ENCODE measurements at regions not wholly inside any gene's neighbourhood (a gene's known extent, or its start where the extent isn't known, plus 50 kb on each side); places are given as distances from the start of the nearest gene placed in this dataset.
"Not testable (repeated sequence)": the region's sequence is repeated elsewhere in the genome, so short reads cannot be mapped to it uniquely, and the experiment has no call there.

- no peak for DNase-seq (ENCODE audit: extremely low read depth, low read depth)
Observed at GRCh38 chr4:12612876-12613275, 871.3 kb downstream of the RAB28 start.

DNA sequence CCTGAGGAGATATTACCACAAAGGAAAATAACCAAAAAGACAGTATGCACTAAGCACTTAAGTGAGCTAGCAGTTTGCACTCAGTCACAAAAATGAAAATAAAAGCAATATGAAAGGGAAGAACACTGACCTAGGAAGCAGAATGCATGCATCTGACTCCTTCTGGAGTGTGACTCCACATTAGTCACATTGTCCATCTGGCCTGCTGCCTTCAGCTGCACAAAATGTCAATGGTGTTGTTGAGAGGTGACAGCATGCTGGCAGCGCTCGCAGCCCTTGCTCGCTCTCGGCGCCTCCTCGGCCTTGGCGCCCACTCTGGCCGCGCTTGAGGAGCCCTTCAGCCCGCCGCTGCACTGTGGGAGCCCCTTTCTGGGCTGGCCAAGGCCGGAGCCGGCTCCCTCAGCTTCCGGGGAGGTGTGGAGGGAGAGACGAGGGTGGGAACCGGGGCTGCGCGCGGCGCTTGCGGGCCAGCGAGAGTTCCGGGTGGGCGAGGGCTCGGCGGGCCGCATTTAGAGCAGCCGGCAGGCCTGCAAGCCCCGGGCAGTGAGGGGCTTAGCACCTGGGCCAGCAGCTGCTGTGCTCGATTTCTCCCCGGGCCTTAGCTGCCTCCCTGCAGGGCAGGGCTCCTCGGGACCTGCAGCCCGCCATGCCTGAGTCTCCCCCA lies 874.8 kb downstream of the RAB28 start:
- DNase-seq (ENCODE audit: extremely low read depth, low read depth): not testable (repeated sequence)

- DNase-seq (ENCODE audit: extremely low read depth, low read depth): no peak
Observed at GRCh38 chr4:12595986-12596385, 888.2 kb downstream of the RAB28 start.

DNA sequence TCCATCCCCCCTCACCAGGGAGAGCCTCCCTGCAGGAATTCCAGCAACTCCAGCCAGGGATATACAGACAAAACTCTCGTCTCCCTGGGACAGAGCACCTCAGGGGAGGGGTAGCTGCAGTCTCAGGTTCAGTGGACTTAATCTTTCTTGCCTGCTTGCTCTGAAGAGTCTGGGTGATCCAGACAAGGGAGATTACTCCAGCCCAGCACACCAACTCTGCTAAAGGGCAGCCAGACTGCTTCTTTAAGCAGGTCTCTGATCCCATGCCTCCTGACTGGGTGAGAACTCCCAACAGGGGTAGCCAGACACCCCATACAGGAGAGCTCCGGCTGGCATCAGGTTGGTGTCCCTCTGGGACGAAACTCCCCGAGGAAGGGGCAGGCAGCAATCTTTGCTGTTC lies 888.7 kb downstream of the RAB28 start:
- no peak for DNase-seq (ENCODE audit: extremely low read depth, low read depth)

- DNase-seq (ENCODE audit: extremely low read depth, low read depth): no peak
Observed at GRCh38 chr4:12588582-12588981, 895.6 kb downstream of the RAB28 start.

DNA sequence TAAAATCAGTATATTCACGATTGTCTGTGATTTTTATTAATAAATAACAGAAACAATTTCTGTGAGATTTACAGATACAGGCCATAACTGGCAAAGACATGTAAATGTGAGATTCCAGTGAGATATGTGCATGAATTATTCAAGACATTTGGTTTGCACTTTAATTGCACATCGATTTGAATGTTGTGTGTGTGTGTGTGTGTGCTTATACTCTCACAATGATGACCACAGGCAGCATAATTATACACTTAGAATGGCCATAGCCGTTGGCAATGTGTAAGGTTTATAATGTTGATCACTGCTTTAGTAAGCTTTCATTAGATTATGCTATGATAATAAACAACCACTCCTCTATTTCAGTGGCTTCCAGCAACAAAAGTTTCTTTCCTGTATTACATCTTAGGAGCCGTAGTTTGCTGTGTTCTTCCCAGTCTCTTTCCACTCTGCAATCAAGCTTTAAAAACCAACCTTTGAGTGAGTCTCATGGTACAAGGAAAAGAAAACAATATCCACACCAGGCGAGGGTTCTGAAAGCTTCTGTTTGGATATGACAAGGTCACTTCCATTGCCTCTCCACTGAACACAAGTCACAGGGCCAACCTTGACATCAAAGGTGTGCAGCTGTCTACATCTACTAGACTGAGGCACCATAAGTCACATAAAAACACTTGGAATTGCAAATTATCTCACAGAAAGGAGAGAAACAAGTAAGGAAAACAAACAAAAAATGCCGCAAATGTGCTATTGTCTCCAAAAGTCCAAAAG lies 897.7 kb downstream of the RAB28 start:
- no peak for DNase-seq (ENCODE audit: extremely low read depth, low read depth)

DNA sequence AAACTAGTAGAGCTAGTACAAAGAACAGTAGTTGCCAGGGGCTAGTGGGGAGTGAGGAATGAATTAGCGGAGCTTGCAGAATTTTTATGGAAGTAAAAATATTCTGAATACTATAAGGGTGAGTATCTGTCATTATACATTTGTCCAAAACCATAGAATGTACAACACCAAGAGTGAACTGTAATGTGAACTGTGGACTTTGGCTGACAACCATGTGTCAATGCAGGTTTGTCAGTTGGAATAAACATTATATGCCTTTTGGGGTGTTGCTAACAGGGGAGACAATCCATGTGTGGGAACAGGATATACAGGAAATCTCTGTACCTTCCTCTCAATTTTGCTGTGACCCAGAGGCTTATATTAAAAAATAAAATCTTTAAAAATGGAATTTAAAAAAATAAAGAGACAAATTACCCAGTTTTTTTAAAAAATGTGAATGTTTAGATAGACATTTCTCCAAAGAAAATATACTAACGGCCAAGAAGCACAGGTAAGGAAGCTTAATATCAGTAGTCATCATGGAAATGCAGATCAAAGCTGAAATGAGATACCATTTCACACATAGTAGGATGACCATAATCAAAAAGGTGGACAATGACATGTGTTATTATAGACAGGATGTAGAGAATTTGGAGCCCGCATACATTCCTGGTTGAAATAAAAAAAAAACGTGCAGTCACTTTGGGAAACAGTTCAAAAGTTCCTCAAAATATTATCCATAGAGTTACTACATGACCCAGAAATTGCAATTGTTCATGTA lies 899.8 kb downstream of the RAB28 start:
- no peak for DNase-seq (ENCODE audit: extremely low read depth, low read depth)

DNA sequence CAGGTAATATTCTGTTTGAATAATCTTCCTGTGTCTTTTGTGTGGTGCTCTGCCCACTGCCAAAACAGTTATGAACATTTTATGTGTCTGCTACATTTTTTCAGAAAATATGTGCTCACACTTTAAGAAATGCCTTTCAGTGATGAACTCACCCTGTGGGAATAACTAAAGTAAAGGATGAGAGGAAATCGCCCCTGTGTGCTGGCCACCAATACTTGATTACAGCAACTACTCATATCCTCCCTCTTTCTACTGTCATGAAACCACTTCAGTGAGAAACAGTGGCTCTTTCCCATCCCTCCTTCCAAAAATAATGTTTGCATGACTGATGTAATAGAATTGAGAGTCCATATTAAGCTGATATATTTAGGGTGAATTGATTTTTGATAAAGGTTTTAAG lies 900.9 kb downstream of the RAB28 start:
- no peak for DNase-seq (ENCODE audit: extremely low read depth, low read depth)

DNA sequence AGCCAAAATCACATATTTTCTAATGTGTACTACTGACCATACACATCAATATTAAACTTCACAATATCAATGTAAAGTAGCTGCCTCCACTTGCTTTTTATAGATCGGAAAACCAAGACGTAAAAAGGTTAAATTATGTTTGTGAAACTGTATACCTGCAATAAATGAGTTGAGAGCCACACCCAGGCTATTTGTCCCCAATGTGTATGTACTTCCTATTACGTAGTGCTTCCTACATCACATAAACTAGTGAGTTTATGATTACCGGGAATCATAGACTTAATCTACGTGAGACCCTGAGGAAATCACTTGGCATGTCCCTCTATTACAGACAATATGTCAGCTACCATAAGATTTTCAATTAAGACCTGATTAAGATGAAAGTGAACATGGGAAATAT lies 903.4 kb downstream of the RAB28 start:
- DNase-seq (ENCODE audit: extremely low read depth, low read depth): no peak

- no peak for DNase-seq (ENCODE audit: extremely low read depth, low read depth)
Observed at GRCh38 chr4:12579172-12579571, 905.0 kb downstream of the RAB28 start.

GRCh38 chr4:12576409-12576808 lies 907.7 kb downstream of the RAB28 start:
- no peak for DNase-seq (ENCODE audit: extremely low read depth, low read depth)

GRCh38 chr4:12573716-12574115 lies 910.4 kb downstream of the RAB28 start:
- DNase-seq (ENCODE audit: extremely low read depth, low read depth): no peak

- no peak for DNase-seq (ENCODE audit: extremely low read depth, low read depth)
Observed at GRCh38 chr4:12562476-12563140, 921.5 kb downstream of the RAB28 start.

DNA sequence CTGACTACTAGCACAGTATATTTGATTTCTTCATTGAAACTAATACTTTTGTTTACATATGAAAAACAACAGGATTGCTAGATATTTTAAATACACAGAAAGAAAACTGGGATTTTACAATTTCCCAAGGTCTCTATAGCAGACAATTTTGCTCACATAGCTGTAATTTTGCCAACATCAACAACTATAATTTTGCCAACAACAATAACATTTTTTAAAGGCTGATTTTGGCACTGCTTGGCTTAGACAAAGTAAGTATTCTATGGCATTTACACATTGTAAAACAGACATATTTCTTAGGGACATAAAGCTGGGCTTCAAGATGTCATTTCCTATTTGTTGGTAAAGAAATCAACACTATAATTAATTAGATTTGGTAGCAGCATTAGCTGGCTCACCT lies 922.1 kb downstream of the RAB28 start:
- no peak for DNase-seq (ENCODE audit: extremely low read depth, low read depth)

GRCh38 chr4:12555011-12555410 lies 929.1 kb downstream of the RAB28 start:
- DNase-seq (ENCODE audit: extremely low read depth, low read depth): no peak

- no peak for DNase-seq (ENCODE audit: extremely low read depth, low read depth)
Observed at GRCh38 chr4:12548678-12549077, 935.5 kb downstream of the RAB28 start.

- DNase-seq (ENCODE audit: extremely low read depth, low read depth): no peak
Observed at GRCh38 chr4:12545812-12546211, 938.3 kb downstream of the RAB28 start.

GRCh38 chr4:12538162-12538561 lies 946.0 kb downstream of the RAB28 start:
- no peak for DNase-seq (ENCODE audit: extremely low read depth, low read depth)

DNA sequence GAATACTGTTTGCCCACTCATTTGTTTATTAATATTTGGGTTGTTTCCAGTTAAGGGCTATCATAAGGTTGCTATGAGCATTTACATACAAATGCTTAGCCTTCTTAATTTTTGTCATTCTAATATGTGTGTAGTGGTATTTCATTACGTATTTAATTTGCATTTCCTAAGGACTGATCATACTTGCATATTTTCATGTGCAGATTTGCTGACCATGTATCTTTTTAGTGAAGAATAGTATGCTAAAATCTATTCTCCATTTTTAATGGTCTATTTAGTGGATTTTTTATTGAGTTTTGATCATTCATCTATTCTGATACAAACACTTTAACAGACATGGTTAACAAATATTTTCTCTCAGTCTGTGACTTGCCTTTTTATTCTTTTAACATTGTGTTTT lies 949.5 kb downstream of the RAB28 start:
- no peak for DNase-seq (ENCODE audit: extremely low read depth, low read depth)

- no peak for DNase-seq (ENCODE audit: extremely low read depth, low read depth)
Observed at GRCh38 chr4:12519426-12519825, 964.7 kb downstream of the RAB28 start.

DNA sequence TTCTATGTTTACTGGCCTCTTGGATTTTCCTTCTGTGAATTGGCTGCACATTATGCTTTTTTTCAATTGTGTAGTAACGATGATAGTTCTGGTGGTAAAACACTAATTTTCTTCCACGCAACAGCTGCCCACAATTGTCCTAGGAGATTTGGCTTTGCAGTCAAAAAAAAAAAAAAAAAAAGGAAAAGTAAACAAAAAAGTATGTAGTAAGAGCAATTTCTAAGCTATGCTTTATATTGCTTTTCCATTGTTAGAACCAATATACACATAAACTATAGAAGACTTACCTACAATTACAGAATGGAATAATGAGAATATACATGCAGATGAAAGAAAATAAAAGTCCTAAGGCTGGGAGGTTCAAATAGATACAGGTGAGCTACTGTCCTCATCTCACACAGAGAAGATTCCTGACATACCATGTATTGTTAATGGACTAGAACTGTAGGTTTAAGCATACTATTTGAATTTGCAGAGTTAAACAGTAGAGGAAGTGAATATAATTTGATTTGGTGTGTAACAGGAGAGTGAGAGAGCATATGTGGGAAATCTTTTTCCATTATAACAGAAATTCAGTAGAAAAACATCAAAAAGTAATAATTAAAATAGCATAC lies 976.2 kb downstream of the RAB28 start:
- no peak for DNase-seq (ENCODE audit: extremely low read depth, low read depth)
